IPS DF 19.7 (cell line): ENCODE measurements at regions not wholly inside any gene's neighbourhood (a gene's known extent, or its start where the extent isn't known, plus 50 kb on each side); places are given as distances from the start of the nearest gene placed in this dataset.

Experiments
- DNase-seq: peaks from one replicate; pipeline ENCODE4 v3.0.0-alpha.2; 2013; ENCODE audit warnings: low read depth, low spot score

GRCh38 chr10:124303662-124304418, 114.9 kb downstream of the OAT start:
- no peak for DNase-seq

- no peak for DNase-seq
Measured at GRCh38 chr10:124302951-124303505, 115.7 kb downstream of the OAT start.

DNA sequence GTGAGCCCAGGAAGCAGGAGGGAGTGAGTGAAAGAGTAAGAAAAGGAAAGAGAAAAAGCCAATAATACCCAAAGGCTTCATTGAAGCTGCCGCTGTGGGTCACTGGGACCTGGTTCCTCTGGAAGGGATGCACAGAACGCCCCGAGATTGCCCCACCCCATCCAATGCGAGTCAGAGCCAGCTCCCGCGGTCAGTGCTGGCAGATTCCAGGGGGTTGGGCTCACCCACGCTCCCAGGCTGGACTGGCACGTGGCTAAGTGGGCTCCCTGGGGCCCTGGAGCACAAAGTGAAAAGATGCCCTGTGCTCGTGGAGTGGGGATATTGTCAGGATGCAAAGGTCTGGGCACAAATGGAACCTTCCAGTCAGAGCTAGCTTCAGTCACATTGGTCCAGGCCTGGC, 117.0 kb downstream of the OAT start:
- DNase-seq: no peak

DNA sequence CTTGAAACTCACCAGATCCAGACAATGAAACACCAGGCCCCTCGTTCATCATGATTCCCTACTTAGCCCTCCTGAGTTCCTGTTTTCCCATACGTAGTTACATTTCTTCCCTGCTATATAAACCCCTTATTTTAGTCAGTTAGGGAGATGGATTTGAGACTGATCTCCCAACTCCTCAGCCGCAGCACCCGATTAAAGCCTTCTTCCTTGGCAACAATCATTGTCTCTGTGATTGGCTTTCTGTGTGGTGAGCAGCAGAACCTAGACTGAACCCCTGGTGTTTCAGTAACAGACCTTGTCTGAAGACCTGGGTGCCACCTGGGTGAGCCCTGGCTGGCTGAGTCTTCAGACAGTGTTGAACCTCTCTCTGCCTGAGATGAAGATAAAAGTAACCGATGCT, 118.0 kb downstream of the OAT start:
- DNase-seq: no peak

DNA sequence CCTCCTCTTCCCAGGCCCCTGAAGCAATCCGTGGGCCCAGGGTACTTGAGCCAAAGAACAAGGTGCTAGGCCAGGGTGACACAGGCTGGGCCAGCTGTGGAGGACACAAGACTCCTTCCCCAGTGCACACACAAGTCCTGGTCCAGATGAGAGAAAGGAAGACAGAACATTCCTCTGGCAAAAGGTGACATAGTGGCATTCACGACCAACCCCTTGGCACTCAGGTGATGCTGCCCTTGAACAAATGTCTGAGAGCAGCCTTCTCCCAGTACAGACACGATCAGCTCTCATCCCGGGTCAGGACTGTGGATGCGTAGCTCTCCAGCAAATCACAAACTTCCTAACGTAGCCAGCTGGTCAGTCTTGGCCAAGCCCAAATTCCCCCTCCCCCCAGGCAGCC, 118.5 kb downstream of the OAT start:
- no peak for DNase-seq

- no peak for DNase-seq
Measured at GRCh38 chr10:124299696-124300095, 119.0 kb downstream of the OAT start.

GRCh38 chr10:124298891-124299290, 119.8 kb downstream of the OAT start:
- DNase-seq: no peak

- no peak for DNase-seq
Measured at GRCh38 chr10:124296813-124297788, 121.6 kb downstream of the OAT start.

- DNase-seq: no peak
Measured at GRCh38 chr10:124296121-124296812, 122.5 kb downstream of the OAT start.

- DNase-seq: no peak
Measured at GRCh38 chr10:124294811-124295770, 123.6 kb downstream of the OAT start.

- DNase-seq: no peak
Measured at GRCh38 chr10:124293616-124294449, 124.9 kb downstream of the OAT start.

DNA sequence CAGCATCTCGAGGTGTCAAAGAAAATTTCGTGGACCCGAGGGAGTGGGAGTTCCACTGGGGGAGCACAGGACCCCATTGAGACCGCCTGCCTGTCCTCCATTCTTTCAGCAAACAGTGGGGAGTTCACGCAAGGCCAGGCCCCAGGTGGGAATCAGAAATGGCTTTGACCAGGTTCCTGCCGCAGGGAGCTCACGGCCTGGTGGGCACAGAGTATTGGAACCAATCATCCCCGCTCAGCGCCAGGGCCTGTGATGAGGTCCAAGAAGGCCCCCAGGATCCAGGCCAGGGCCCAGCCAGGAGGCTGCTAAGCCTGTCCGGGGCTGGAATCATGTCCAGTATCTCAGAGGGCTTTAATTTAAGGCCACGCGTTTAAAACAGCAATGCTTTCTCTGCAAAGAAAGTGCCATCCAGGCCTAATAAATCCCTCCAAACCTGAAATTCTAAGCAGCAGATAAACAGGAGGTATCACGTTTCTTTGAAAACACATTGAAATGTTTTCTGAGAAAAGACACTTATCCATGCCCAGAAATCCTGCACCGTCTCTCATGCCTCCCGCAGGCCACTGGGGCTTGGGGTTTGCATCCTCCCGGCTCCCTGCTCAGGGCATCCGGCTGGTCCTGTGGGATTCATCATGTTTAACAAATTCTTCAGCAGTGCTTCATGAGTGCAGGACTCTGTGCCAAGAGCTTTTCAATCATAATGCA, 125.7 kb downstream of the OAT start:
- no peak for DNase-seq

DNA sequence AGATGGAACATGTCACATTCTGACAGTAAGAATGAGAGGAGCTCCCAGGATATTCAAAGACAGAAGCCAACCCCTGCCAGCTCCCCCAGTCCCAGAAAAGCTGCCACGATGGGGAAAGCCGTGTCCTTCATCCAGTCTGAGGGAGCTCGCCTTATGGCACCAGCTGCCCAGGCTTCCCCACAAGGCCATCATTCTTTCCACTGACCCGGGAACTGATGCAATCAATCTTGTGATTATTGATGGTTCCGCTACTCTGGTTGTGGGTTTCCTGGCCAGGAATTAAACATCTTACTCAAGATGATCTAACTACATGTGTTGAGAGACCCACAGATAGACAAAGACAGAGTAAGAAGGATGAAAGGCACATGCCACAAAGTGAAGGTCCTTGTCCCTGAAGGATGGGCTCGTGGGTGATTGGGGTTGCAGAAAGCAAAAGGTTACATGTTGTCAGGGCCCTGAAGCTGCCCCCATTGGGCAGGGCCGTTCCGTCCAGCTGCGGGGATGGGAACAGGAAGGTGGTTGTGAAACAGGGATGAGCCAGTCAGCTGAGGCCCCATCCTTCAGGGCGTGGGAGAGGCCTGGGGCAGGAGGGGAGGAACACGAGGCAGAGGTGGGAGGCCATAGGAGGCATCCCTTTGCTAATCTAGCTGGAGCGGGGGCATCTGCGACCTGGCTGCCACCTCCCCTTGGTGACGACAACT, 127.6 kb downstream of the OAT start:
- no peak for DNase-seq

DNA sequence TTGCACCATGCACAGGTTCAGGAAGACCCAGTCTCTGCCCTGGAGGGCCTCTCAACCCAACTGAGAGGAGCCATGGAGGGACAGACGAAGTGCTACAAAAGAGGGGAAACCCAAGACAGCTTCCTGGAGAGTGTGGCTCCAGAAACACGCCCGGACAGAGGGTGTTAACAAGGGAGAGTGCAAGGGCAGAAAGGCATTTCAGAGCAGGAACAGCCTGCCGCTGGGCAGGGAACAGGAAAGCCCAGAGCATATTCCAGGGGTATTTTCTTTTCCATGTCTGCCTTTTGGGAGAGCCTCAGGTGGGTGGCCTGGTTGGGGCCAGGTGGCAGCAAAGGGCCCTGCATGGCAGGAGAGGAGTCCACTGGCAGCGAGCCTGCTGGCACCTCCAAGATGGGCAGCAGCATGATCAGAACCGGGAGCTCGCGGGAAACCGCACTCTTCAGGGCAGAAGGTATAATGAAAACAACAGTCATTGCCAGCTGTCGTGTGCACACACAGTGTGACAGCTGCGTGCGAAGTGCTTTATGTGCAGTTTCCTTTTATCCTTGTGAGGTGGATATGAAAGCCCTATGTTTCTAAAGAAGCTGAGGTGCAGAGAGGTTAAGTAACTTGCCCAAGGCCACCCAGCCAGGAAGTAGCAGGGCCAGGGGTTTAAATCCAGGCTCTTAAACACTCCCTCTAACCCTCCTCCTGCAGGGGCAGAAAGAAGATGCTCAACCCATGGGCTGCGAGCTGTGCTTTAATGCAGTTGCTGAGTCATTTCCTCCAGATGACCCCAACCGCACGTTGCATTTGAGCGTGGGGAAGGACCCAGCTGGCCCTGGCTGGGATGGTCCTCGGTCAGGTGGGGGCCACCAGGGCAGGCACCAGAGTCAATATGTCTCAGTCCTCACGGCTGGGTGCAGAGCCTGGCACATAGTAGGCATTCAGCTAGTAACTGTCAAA, 128.6 kb downstream of the OAT start:
- no peak for DNase-seq

- DNase-seq: no peak
Measured at GRCh38 chr10:124288928-124289850, 129.5 kb downstream of the OAT start.

DNA sequence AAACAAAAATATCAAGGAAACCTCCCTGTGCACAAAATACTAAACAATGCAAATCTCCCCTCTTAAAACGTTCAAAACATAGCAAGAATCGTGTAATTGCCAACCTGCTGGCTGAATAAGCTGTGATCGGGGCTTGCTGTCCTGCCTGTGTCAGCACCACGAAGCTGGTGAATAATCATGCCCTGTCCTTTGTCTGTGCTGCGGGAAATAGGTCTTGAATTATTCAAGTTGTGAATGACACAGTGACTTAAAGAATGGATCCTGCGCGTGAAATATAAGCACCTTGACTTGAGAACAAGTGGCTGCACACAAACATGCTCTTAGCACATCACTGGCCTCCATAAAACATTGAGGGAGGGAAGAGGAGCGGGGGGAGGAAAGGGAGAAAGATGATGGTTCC, 130.2 kb downstream of the OAT start:
- DNase-seq: no peak
